Choroid plexus epithelial cell (primary cell): ENCODE measurements at regions not wholly inside any gene's neighbourhood (a gene's known extent, or its start where the extent isn't known, plus 50 kb on each side); places are given as distances from the start of the nearest gene placed in this dataset.

Experiments
- DNase-seq: peaks from one replicate; pipeline ENCODE4 v3.0.0-alpha.2; 2010; ENCODE audit warnings: low read depth
- H3K4me3 ChIP-seq: 2 replicates; pipeline ENCODE4 v1.5.1; 2011; ENCODE audit warnings: low read depth, mild to moderate bottlenecking, control low read depth, low read length, moderate library complexity
- CTCF ChIP-seq: conservative IDR thresholded peaks from 2 replicates; pipeline ENCODE4 v1.5.1; 2011; ENCODE audit warnings: low read depth, mild to moderate bottlenecking, control low read depth, inconsistent platforms, low read length, moderate library complexity

- no peak for TF ChIP-seq CTCF
- H3K4me3 ChIP-seq = no peak overlapping the region
- DNase-seq = no peak
These were observed 50.0 kb upstream of the RASGRP1 start for GRCh38 chr15:38614621-38615020.

DNA sequence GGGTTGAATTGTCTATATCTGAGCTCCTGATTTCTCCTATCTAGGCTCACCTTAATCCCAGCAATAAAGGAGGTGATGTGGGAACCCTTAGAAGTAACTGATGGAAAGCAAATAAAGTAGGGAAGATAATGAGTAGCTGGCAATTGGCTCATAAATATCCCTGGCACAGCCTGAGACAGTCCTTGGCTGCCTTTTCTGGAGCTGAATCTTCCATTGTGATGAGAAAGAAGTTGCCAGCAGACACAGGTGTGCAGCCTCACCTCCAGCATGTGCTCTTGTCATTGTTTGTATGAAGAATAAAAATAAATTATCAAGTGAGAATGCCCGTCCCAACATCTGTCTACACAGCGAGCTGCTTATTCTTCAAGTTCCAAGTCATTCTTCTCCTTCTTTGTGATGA is 53.2 kb upstream of the RASGRP1 start:
- H3K4me3 ChIP-seq = no peak overlapping the region
- no peak for DNase-seq
- TF ChIP-seq CTCF = no peak

- TF ChIP-seq CTCF = no peak
- no peak for DNase-seq
- H3K4me3 ChIP-seq = no peak overlapping the region
These were observed 53.8 kb upstream of the RASGRP1 start for GRCh38 chr15:38618242-38618955.

GRCh38 chr15:38620098-38620497 is 55.5 kb upstream of the RASGRP1 start:
- no peak overlapping the region for H3K4me3 ChIP-seq
- no peak for TF ChIP-seq CTCF
- DNase-seq = no peak

DNA sequence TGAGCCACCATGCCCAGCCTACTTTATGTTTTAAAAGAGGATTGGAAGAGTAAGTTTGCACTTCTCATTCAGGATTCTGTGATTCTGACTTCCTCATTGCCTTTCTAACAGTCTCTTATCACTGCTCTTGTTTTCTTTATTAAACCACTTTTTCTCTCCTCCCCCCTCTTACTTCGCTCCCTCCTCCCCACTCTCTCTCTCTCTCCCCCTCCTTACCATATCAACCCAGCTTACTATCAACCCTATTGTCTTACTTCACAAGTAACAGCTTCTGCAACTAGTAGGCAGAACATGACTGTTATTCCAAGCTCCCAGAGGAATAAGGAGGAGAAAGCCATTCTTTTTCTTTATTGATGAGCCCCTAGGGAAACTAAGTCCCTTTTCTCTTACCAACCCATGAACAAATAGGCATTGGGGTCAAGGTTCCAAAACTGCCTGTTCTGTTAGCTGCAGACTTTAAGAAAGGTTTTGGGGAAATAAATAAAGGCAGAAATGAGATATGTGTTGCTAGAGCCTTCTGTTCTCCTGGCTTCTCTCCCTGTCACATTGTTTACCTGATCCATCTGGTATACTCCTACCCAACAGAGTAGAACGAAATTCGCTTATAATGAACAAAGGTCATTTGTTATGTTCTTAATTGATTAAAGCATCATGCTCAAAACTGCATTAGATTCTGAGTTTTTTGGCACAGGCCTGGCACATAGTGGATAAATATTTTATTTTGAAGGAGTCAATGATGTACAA is 56.4 kb upstream of the RASGRP1 start:
- DNase-seq = no peak
- H3K4me3 ChIP-seq = no peak overlapping the region
- no peak for TF ChIP-seq CTCF

GRCh38 chr15:38622304-38622703 is 57.7 kb upstream of the RASGRP1 start:
- H3K4me3 ChIP-seq = no peak overlapping the region
- no peak for TF ChIP-seq CTCF
- DNase-seq = no peak

DNA sequence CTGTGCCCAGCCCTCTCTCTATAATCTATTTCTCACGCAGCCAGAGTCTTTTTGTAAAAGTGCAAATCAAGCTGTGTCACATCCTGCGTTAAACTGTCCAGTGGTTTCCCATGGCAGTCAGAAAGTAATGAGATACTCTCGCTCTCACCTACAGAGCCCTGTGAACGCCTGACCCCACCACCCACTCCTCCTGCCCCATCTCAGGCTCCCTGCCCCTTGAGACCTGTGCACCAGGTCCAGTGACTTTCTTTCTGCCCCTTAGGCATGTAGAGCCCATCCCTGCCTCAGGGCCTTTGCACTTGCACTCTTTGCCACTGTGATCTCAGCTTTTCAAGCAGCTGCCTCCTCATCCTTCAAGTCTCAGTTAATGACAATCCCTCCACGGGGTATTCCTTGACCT is 58.3 kb upstream of the RASGRP1 start:
- DNase-seq = no peak
- H3K4me3 ChIP-seq = no peak overlapping the region
- no peak for TF ChIP-seq CTCF
